Activated T-helper 1 cell treated with anti-CD3 and anti-CD28 coated beads, Interleukin-2, amount 50 U/mL, for 16 hours (primary cell): ENCODE measurements at regions not wholly inside any gene's neighbourhood (a gene's known extent, or its start where the extent isn't known, plus 50 kb on each side); places are given as distances from the start of the nearest gene placed in this dataset.
"Not testable (repeated sequence)": the region's sequence is repeated elsewhere in the genome, so short reads cannot be mapped to it uniquely, and the experiment has no call there.

Experiments
- DNase-seq, 2 donors: peaks; one replicate each; pipeline ENCODE4 v3.0.0-alpha.2; 2020; ENCODE audit warnings: low read depth in 1 of 2, low spot score in 1 of 2

DNA sequence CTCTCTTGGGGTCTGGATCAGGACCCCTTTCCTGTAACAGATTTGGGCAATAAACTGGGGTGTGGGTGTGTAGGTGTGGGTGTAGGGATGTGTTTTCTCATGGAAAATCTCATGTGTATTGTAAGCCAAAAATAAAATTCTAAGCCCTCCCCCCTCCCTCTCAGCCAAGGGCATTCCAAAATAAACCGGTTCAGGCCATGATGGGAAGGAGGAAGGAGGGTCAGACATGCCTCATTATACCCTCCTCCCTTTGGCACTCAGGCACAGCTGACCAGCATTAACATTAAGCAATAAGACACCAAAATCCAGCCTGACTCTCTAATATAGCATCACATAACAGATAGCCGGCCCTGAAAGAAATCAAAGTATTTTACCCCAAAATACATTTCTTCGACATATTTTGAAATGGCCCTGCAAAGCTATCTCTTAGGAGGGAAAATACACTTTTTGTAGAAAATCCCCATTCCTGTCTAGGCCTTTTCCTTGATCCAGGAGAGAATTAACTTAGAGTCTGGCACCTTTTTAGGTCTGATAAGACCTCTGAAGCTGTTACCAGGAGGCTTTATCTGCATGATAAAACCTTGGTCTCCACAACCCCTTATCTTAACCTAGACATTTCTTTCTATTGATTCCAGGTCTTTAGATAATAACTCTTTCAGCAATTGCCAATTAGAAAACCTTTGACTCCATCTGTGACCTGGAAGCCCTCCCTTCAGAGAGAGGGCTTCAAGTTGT, 128.7 kb upstream of the COL5A2 start:
- DNase-seq: no peak

DNA sequence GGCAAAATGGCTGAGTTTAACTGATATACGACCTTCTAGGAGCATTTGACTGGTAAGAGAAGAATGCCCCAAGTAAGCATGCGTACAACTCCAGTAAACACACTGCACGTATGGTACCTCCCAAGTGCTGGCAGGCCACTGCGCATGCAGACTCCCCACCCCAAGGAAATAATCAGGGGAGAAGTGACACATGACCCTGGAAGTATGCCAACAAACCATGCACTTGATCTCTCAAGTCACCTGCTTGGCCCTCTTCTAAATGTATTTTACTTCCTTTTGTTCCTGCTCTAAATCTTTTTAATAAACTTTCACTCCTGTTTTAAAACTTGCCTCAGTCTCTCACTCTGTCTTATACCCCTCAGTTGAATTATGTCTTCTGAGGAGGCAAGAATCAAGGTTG, 129.8 kb upstream of the COL5A2 start:
- no peak for DNase-seq

DNA sequence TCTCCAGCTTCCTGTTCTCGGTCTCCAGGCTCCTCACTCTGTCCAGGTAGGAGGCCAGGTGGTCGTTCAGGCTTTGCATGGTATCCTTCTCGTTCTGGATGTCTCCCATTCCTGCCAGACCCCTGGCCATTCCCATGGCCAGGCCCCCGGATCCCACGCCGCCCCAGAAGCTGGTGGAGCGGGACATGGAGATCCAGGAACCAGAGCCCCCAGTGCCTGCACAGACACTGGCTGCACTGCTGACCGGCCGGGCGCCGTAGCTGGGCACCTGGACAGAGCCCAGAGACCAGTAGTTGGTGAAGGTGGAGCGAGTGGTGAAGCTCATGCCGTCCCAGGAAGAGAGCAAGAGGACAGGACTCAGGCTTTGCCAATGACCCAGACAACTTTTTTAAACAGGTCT, 129.1 kb upstream of the WDR75 start:
- no peak for DNase-seq

DNA sequence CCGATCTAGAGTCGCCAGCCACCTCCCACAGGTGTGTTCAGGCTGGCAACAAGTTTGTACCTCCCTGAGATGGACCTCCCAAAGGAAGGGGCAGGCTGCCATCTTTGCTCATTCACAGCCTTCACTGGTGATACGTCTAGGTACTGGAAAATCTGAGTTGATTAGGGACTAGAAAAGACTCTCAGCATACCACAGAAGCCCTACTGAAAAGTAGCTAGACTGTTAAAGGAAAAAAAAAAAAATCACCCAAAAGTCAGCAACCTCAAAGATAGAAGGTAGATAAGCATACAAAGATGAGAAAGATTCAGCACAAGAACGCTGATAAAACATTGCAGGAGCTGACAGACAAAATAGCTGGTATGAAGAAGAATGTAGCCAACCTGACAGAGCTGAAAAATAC, 128.6 kb upstream of the WDR75 start:
- no peak for DNase-seq

DNA sequence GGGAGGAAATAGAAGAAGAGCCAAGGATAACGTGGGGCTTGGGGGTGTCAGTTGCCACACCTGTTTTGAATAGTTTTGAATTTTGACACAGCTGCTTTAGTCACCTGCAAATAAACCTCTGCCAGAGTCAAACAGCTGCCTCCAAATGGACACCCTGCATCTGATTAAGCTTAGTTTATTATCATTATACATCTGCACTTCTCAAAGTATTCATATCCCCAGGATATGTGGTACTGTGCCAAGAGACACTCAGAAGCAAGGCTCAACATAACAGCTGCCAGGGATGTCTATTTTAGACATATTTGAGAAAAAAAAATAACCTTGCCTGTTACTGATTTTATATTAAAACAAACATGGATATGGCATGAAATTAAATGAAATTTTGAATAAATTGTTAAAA, 122.5 kb upstream of the WDR75 start:
- DNase-seq: no peak

DNA sequence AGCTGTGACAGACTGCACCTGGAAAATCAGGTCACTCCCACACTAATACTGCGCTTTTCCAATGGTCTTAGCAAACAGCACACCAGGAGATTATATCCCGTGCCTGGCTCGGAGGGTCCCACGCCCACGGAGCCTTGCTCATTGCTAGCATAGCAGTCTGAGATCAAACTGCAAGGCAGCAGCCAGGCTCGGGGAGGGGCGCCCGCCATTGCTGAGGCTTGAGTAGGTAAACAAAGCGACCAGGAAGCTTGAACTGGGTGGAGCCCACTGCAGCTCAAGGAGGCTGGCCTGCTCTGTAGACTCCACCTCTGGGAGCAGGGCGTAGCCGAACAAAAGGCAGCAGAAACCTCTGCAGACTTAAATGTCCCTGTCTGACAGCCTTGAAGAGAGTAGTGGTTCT, 121.8 kb upstream of the WDR75 start:
- not testable (repeated sequence) for DNase-seq

DNA sequence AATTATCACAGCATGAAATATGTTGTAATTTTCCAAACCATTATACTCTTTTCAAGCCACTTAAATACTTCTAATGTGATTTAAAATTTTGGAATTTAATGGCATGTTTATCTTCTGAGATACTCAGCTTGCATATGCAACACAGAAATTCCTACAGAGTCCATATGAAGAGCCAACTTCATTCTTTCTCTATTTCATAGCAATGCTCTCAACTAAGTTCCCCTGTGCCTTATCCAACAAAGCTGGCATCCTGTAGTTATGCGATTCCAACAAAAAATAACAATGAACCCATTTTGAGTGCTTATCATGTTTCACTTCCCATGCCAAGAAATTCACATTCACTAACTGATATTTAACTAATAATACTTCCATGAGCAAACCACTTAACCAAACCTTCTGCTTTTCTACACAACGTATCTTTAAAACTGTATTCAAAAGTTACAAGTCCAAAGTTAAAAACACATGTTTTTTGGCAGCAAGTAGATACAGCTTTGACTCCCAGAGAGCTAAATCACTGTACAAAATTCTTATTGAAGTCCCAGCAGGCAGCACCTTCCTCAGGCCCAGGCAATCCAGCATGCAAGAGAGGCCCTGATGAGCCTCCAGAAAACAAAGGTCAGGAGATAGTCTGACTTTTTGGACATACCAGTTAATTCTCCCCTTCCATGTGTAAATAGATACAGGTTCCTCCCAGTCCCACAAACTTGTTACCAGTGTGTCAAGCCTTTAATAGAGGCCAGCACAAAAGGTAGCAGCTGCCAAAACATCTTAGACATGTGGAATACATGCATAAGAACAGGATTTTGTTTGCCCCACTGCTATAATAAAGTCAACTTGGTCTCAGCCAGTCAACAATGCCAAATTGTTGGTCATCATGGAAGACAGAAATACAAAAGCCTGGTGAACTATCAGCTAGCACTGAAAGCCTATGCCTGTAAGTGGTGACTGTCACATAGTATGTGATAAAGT, 113.1 kb upstream of the WDR75 start:
- DNase-seq: no peak

DNA sequence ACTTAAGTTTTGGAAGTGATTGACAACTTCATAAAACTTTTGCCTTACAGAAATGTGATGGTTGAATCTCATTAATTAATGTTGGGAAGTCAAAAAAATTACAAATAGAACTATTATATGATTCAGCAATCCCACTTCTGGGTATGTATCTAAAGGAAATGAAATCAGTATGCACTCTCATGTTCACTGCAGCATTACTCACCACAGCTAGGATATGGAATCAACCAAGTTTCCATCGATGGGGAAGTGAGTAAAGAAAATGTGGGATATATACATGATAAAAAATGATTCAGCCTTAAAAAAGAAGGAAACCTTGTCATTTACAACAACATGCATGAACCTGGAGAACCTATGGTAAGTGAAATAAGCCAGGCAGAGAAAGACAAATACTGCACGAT, 112.4 kb upstream of the WDR75 start:
- DNase-seq: no peak

DNA sequence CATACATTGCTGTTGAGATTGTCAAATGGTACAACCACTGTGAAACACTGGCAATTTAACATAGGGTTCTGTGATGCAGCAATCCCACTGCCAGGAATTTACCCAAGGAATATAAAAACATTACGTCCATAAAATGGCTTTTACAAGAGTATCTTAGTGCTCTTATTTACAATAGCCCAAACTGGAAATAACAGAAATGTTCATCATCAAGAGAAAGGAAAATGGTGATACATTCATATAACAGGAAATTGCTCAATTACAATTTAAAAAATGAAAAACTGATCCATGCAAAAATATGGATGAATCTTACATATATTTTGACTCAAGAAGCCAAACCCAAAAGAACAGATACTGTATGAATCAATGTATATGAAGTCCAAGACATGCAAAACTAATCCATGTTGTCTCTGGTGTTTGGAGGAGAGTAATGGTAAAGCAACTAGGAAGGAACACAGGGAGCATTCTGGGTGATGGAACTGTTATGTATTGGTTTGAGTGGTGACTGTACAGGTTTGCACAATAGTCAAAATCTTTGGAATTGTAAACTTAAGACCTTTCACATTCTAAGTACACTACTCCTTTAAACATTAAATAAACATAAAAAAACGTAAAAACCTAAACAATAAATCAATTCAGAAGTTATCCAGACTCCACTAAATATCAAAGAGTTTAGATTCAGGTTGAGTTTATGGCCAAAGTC, 104.8 kb upstream of the WDR75 start:
- no peak for DNase-seq

DNA sequence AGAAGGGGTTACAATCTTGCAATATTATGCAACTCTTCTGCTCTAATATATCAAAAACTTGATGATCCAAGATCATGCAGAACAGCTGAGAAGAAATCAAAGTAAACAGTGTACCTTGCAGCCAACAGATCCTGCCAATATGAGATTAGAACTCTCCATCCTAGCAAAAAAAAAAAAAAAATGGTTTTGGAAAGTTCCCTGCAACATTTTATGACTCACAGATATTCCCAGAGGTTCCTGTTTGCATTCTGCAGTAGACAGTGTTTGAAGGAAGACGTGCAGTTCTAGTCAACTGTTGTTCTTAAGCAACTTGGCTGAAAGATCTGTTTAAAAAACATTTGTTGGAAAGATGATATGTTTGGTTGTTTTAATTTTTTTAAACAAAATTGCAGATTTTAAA, 103.6 kb upstream of the WDR75 start:
- no peak for DNase-seq

DNA sequence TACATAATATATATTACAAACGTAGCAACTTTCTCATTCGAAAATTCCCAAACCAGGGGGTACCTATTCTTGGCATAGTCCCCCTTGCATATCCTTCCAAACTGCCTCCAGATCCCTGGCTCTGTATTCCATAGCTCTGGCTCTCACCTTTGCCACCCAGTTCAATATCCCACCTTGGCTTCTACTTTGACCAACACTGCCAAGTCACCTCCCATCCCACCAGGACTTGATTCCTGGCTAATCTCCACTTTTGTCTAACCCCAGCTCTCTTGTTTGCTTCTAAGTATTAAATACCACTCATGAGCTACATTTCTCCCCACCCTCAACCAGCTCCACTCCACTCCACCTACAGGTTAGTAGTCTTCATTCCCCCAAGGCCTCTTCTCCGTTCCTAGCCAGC, 103.2 kb upstream of the WDR75 start:
- DNase-seq: no peak

DNA sequence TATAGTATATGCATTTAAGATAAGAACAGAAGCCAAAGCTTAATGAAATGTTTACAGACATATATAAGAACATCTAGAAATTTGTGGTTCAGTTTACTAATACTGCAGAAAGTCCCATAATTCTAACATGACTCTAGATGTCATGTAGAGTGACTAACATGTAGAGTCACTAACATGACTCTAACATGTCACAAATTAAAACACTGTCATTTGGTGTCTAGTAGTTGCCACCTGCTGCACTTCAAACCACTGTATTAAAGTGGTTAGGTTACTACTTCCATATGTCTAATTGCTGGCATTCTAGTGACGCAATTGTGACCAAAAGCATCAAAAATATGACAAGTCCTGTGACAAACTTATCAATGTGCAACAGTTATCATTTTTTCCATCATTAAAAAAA, 100.2 kb upstream of the WDR75 start:
- DNase-seq: no peak

DNA sequence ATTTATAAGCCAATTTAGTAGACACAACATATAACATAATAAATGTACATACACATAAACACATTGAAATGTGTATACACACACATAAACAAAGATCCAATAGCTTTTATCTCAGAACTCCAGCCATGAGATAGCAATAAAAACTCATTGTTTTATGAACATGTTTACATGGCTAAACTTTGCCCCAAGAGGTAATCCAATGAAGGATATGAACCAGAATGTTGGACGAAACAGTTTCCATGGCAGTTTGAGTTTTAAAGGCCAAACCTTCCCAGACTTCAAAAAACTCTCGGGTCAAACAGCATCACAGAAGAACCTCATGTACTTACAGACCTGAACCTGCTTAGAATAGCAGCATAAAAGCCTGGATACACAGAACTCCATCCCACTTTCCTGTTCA, 97.2 kb upstream of the WDR75 start:
- DNase-seq: no peak

DNA sequence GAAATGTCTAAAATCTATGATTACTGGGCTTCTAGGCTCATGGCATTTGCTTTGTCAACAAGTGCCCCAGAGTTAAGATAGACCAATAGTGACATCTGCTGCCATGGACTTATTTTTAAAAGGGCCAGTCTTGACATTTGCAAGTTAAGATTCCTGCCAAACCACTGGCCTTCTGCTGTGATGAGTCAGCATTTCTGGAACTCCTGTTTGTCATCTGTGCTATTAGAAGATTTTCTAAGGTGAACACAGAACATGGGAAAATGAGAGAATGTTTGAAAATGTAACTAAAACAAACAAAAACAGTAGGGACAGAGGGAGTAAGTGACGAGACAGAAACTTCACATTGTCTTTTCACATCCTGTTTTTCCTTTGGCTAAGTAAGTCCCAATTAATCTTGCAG, 93.7 kb upstream of the WDR75 start:
- no peak for DNase-seq

DNA sequence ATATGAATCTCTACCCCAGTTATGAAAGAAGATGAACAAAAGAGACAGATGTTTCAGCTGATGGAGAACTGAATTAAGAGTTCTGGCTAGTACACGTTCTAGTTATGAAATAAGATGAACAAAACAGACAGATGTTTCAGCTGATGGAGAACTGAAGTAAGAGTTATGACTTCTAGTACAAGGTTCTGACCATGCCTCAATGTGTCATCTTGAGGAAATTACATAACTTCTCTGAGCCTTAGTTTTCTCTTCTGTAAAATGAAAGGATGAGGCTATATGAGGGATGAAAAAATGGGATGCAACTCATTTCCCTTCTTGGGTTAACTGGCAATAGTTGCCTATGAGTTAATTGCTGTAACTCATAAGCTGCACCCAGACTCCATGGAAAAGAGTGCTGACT, 92.9 kb upstream of the WDR75 start:
- DNase-seq: no peak

DNA sequence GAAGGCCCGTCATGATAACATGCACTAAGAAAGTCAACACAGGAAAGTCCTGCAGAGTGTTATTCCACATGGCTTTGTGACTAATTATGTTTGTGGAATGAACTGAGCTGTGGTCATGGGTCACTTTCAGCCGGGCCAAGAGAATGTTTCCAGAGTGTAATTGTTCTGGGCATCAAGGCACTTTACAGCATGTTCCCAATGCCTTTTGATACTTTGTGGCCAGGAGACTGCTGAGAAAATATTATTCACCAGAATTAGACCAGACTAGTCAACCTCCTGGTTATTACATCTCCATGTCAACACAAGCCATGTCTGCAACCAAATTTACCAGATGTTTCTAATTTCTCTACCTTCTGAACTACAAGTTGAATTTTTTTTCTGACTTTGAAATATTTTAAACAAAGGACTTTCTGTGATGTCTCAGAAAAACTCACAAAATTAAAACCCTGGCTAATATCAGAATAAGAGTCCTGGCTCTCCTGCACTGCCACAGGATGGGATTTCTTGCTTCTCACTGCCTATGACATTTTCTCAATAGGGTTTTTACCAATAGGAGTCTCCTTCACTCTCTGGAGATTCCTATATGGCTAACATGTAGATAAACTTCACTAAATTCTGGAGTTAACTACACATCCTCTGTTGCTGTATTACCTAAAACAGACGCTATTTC, 90.6 kb upstream of the WDR75 start:
- no peak for DNase-seq

DNA sequence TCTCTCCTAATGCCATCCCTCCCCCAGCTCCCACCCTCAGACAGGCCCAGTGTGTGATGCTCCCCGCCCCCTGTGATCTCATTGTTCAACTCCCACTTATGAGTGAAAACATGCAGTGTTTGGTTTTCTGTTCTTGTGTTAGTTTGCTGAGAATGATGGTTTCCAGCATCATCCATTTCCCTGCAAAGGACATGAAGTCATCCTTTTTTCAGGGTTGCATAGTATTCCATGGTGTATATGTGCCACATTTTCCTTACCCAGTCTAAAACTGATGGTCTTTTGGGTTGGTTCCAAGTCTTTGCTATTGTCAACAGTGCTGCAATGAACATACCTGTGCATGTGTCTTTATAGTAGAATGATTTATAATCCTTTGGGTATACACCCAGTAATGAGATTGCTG, 89.3 kb upstream of the WDR75 start:
- not testable (repeated sequence) for DNase-seq

DNA sequence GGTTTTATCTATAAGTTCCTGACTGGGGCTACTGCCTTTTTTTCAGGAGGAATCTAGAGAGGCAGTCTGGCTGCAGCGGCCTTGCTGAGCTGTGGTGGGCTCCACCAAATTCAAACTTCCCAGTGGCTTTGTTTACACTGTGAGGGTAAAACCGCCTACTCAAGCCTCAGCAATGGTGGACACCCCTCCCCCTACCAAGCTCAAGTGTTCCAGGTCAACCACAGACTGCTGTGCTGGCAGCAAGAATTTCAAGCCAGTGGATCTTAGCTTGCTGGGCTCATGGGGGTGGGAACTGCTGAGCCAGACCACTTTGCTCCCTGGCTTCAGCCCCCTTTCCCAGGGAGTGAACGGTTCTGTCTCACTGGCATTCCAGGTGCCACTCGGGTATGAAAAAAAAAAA, 83.9 kb upstream of the WDR75 start:
- DNase-seq: not testable (repeated sequence)

DNA sequence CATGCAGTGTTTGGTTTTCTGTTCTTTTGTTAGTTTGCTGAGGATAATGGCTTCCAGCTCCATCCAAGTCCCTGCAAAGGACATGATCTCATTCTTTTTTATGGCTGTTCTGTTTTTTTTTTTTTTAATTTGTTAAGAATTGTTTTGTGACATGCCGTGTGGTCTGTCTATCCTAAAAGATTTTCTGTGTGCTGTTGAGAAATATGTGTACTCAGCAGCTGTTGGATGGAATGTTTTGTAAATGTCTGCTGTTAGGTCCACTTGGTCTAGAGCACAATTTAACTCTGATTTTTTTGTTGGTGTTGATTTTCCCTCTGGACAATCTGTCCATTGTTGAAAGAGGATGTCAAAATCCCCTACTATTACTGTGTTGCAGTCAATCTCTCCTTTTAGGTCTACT, 80.4 kb upstream of the WDR75 start:
- no peak for DNase-seq

DNA sequence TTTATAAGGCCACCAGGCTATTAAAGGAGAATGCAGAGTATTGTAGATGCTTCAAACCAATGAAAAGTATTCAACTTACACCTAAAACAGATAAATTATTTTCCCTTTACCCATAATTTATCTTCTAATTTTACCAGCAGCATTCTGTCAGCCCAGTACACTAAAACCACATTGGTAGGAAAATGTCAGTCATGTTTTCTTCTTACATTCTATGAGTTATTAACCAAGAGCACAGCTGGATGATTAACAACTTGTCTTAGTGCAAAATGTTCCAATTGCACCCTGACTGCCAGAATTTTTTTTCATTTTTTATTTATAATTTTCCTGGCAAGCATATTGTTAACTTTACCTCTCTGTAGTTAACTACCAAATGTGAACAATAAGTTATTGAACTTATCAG, 79.0 kb upstream of the WDR75 start:
- DNase-seq: no peak

DNA sequence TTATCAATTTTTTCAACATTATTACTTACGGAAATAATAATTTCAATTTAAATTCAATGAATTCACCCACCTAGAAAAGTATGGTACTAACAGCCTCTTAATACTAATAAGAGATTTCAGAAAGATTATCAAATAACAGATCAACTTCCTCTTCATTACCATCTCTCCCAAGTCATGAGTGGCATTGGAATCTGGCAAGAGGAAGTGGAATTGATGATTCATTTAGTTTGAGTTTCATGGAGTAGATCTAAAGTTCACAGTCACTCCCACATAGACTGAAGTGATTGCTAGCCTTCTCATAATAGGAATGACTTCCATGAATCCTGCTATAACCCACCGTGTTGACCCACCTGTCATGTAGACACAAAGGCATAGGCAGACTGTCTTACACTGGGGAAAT, 77.7 kb upstream of the WDR75 start:
- DNase-seq: no peak
